WTC11 (cell line): ENCODE measurements at regions not wholly inside any gene's neighbourhood (a gene's known extent, or its start where the extent isn't known, plus 50 kb on each side); places are given as distances from the start of the nearest gene placed in this dataset.

ENCODE experiments used
- ATAC-seq: fragments of 200-7000 bp; cut with Tn5 transposase; 2 replicates; pipeline ENCODE4 v1.10.0; 2021; ENCODE audit warnings: mild to moderate bottlenecking, moderate library complexity
- CTCF ChIA-PET: fragments of 300-600 bp; sonication (Branson Sonifier 250); formaldehyde crosslinking; loops from one replicate; lab custom pipeline; 2021; ENCODE audit warnings: antibody characterized with exemption; lab: Charles Lee
- POLR2A ChIA-PET: fragments of 350-600 bp; sonication (Branson Sonifier 250); formaldehyde crosslinking; loops from one replicate; lab custom pipeline; 2021; ENCODE audit warnings: antibody characterized with exemption; lab: Charles Lee
- DNase-seq: peaks from one replicate; pipeline ENCODE4 v3.0.0; 2021; ENCODE audit warnings: low spot score
- H3K27ac Mint-ChIP-seq: 2 replicates; pipeline ENCODE4 v1.8.0; 2021; ENCODE audit warnings: mixed read lengths
- H3K27me3 Mint-ChIP-seq: 2 replicates; pipeline ENCODE4 v1.8.0; 2021; ENCODE audit warnings: low read depth, mild to moderate bottlenecking, moderate library complexity, mixed read lengths
- H3K36me3 Mint-ChIP-seq: 2 replicates; pipeline ENCODE4 v1.8.0; 2021; ENCODE audit warnings: mixed read lengths
- H3K4me1 Mint-ChIP-seq: 2 replicates; pipeline ENCODE4 v1.8.0; 2022; ENCODE audit warnings: mixed read lengths
- H3K4me3 Mint-ChIP-seq: 2 replicates; pipeline ENCODE4 v1.8.0; 2021; ENCODE audit warnings: mild to moderate bottlenecking, moderate library complexity, mixed read lengths
- H3K9me3 Mint-ChIP-seq: 2 replicates; pipeline ENCODE4 v1.8.0; 2021; ENCODE audit warnings: mixed read lengths
- CREM ChIP-seq: sonication (generic); formaldehyde crosslinking; IDR thresholded peaks from 2 replicates; pipeline ENCODE4 v1.8.1; 2022; ENCODE audit warnings: mild to moderate bottlenecking, missing genetic modification reagents, moderate library complexity
- ELF4 ChIP-seq: sonication (generic); formaldehyde crosslinking; IDR thresholded peaks from 2 replicates; pipeline ENCODE4 v1.8.1; 2022; ENCODE audit warnings: low read depth, mild to moderate bottlenecking, moderate library complexity, missing genetic modification reagents
- FOXP1 ChIP-seq: sonication (generic); formaldehyde crosslinking; IDR thresholded peaks from 2 replicates; pipeline ENCODE4 v1.8.0; 2022; ENCODE audit warnings: missing genetic modification reagents, mild to moderate bottlenecking, moderate library complexity, borderline replicate concordance
- SOX15 ChIP-seq: fragments of 250-450 bp; sonication (Bioruptor Pico); IDR thresholded peaks from 2 replicates; pipeline ENCODE4 v1.9.0; 2021; ENCODE audit warnings: mild to moderate bottlenecking
- TEAD1 ChIP-seq: sonication (generic); formaldehyde crosslinking; IDR thresholded peaks from 2 replicates; pipeline ENCODE4 v1.8.0; 2022; ENCODE audit warnings: mild to moderate bottlenecking, missing genetic modification reagents
- ZNF121 ChIP-seq: sonication (generic); formaldehyde crosslinking; IDR thresholded peaks from 2 replicates; pipeline ENCODE4 v1.8.0; 2023; ENCODE audit warnings: missing genetic modification reagents
- ZNF219 ChIP-seq: sonication (generic); formaldehyde crosslinking; IDR thresholded peaks from 2 replicates; pipeline ENCODE4 v1.8.0; 2023; ENCODE audit warnings: missing genetic modification reagents, mild to moderate bottlenecking, borderline replicate concordance
- TF ChIP-seq, protein P1 (sequence below): sonication (generic); formaldehyde crosslinking; IDR thresholded peaks from 2 replicates; pipeline ENCODE4 v1.8.1; 2022; ENCODE audit warnings: missing genetic modification reagents, borderline replicate concordance
- TF ChIP-seq, protein P2 (sequence below): sonication (generic); formaldehyde crosslinking; IDR thresholded peaks from 2 replicates; pipeline ENCODE4 v1.8.0; 2022; ENCODE audit warnings: mild to moderate bottlenecking, missing genetic modification reagents
- TF ChIP-seq, protein P3 (sequence below): sonication (generic); formaldehyde crosslinking; IDR thresholded peaks from 2 replicates; pipeline ENCODE4 v1.8.1; 2023; ENCODE audit warnings: mild to moderate bottlenecking, missing genetic modification reagents, moderate library complexity
- TF ChIP-seq, protein P4 (sequence below): sonication (generic); formaldehyde crosslinking; IDR thresholded peaks from 2 replicates; pipeline ENCODE4 v1.8.0; 2022; ENCODE audit warnings: mild to moderate bottlenecking, missing genetic modification reagents
- TF ChIP-seq, protein P5 (sequence below): sonication (generic); formaldehyde crosslinking; IDR thresholded peaks from 2 replicates; pipeline ENCODE4 v1.8.1; 2023; ENCODE audit warnings: mild to moderate bottlenecking, missing genetic modification reagents
- TF ChIP-seq, protein P6 (sequence below): sonication (generic); formaldehyde crosslinking; IDR thresholded peaks from 2 replicates; pipeline ENCODE4 v1.8.0; 2023; ENCODE audit warnings: mild to moderate bottlenecking, missing genetic modification reagents
- TF ChIP-seq, protein P7 (sequence below): sonication (generic); formaldehyde crosslinking; IDR thresholded peaks from 2 replicates; pipeline ENCODE4 v1.8.1; 2022; ENCODE audit warnings: low read depth, mild to moderate bottlenecking, moderate library complexity, missing genetic modification reagents, borderline replicate concordance

DNA sequence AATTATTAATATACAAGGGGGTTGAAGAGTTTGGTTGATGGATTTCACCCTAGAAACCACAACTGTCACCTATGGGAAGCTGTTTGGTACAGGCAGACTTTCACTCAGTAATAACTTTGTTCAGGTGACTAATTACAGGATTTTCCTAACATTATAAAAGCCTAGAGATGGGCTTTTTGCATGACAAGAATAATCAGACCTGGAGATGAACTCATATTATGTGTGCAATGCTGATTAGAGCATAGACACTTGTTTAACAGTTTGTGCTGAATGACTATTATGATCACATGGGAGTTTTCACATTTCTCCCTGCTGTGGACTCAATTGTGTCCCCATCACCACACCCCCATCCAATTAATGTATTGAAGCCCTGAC lies 90.2 kb upstream of the STEAP4 start (continued):
- TF ChIP-seq, protein P1, sequence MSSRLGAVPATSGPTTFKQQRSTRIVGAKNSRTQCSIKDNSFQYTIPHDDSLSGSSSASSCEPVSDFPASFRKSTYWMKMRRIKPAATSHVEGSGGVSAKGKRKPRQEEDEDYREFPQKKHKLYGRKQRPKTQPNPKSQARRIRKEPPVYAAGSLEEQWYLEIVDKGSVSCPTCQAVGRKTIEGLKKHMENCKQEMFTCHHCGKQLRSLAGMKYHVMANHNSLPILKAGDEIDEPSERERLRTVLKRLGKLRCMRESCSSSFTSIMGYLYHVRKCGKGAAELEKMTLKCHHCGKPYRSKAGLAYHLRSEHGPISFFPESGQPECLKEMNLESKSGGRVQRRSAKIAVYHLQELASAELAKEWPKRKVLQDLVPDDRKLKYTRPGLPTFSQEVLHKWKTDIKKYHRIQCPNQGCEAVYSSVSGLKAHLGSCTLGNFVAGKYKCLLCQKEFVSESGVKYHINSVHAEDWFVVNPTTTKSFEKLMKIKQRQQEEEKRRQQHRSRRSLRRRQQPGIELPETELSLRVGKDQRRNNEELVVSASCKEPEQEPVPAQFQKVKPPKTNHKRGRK (CRISPR knock-in tag), result no peak
- TF ChIP-seq TEAD1 (CRISPR knock-in tag), result no peak
- TF ChIP-seq FOXP1 (CRISPR knock-in tag), result no peak
- TF ChIP-seq SOX15 (CRISPR knock-in tag), result no peak
- TF ChIP-seq, all 79 proteins: peak for 0

DNA sequence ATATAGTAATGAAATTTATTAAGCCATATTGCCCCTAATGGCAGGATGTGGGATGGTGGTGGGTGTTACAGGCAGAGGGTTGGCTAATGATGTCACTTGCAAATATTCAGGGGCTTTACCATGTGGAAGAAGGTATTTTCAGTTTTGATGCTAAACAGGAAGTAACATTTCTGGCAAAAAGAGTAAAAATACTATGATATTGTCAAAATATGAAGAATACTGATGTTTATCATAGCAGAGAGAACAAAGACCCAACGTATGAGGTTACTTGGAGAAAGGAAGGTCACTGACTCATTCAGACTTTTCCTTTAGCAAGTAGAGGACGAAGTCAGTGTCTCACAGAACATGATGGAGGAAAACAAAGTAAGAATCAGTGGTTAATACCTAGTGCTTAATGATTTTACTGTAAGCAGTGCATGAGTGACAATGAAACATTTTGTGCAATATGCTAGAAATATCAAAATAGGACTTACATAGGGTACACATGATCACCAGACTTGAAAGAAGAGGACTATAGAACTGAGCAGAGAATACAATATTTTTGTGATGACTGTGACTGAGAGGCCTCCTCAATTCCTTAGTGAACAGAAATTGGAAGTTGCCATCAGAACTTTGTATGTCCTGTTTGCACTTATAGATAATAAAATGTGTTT lies 89.7 kb upstream of the STEAP4 start:
- H3K27me3 Mint-ChIP-seq, result no peaks in the 10 kb centered on the region
- no peaks in the 10 kb centered on the region for H3K36me3 Mint-ChIP-seq
- peaks cover 20% of the 10 kb centered on the region for H3K4me1 Mint-ChIP-seq
- TF ChIP-seq, protein P2, sequence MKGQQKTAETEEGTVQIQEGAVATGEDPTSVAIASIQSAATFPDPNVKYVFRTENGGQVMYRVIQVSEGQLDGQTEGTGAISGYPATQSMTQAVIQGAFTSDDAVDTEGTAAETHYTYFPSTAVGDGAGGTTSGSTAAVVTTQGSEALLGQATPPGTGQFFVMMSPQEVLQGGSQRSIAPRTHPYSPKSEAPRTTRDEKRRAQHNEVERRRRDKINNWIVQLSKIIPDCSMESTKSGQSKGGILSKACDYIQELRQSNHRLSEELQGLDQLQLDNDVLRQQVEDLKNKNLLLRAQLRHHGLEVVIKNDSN (CRISPR knock-in tag), result no peak
- TF ChIP-seq, protein P3, sequence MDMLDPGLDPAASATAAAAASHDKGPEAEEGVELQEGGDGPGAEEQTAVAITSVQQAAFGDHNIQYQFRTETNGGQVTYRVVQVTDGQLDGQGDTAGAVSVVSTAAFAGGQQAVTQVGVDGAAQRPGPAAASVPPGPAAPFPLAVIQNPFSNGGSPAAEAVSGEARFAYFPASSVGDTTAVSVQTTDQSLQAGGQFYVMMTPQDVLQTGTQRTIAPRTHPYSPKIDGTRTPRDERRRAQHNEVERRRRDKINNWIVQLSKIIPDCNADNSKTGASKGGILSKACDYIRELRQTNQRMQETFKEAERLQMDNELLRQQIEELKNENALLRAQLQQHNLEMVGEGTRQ (CRISPR knock-in tag), result no peak
- TF ChIP-seq ZNF121 (CRISPR knock-in tag), result no peak
- TF ChIP-seq, protein P4, sequence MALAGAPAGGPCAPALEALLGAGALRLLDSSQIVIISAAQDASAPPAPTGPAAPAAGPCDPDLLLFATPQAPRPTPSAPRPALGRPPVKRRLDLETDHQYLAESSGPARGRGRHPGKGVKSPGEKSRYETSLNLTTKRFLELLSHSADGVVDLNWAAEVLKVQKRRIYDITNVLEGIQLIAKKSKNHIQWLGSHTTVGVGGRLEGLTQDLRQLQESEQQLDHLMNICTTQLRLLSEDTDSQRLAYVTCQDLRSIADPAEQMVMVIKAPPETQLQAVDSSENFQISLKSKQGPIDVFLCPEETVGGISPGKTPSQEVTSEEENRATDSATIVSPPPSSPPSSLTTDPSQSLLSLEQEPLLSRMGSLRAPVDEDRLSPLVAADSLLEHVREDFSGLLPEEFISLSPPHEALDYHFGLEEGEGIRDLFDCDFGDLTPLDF, result no peak
- TF ChIP-seq, protein P5, sequence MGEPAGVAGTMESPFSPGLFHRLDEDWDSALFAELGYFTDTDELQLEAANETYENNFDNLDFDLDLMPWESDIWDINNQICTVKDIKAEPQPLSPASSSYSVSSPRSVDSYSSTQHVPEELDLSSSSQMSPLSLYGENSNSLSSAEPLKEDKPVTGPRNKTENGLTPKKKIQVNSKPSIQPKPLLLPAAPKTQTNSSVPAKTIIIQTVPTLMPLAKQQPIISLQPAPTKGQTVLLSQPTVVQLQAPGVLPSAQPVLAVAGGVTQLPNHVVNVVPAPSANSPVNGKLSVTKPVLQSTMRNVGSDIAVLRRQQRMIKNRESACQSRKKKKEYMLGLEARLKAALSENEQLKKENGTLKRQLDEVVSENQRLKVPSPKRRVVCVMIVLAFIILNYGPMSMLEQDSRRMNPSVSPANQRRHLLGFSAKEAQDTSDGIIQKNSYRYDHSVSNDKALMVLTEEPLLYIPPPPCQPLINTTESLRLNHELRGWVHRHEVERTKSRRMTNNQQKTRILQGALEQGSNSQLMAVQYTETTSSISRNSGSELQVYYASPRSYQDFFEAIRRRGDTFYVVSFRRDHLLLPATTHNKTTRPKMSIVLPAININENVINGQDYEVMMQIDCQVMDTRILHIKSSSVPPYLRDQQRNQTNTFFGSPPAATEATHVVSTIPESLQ (CRISPR knock-in tag), result no peak
- TF ChIP-seq ZNF219 (CRISPR knock-in tag), result no peak
- TF ChIP-seq CREM, result no peak
- TF ChIP-seq, protein P6, sequence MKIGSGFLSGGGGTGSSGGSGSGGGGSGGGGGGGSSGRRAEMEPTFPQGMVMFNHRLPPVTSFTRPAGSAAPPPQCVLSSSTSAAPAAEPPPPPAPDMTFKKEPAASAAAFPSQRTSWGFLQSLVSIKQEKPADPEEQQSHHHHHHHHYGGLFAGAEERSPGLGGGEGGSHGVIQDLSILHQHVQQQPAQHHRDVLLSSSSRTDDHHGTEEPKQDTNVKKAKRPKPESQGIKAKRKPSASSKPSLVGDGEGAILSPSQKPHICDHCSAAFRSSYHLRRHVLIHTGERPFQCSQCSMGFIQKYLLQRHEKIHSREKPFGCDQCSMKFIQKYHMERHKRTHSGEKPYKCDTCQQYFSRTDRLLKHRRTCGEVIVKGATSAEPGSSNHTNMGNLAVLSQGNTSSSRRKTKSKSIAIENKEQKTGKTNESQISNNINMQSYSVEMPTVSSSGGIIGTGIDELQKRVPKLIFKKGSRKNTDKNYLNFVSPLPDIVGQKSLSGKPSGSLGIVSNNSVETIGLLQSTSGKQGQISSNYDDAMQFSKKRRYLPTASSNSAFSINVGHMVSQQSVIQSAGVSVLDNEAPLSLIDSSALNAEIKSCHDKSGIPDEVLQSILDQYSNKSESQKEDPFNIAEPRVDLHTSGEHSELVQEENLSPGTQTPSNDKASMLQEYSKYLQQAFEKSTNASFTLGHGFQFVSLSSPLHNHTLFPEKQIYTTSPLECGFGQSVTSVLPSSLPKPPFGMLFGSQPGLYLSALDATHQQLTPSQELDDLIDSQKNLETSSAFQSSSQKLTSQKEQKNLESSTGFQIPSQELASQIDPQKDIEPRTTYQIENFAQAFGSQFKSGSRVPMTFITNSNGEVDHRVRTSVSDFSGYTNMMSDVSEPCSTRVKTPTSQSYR, result no peak
- TF ChIP-seq, protein P7, sequence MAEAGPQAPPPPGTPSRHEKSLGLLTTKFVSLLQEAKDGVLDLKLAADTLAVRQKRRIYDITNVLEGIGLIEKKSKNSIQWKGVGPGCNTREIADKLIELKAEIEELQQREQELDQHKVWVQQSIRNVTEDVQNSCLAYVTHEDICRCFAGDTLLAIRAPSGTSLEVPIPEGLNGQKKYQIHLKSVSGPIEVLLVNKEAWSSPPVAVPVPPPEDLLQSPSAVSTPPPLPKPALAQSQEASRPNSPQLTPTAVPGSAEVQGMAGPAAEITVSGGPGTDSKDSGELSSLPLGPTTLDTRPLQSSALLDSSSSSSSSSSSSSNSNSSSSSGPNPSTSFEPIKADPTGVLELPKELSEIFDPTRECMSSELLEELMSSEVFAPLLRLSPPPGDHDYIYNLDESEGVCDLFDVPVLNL (CRISPR knock-in tag), result no peak
- no peak for TF ChIP-seq ELF4 (CRISPR knock-in tag)
- no peak overlapping the region for H3K27ac Mint-ChIP-seq
- POLR2A ChIA-PET, result no interaction called here
- no peak overlapping the region for H3K4me3 Mint-ChIP-seq
- ATAC-seq (no peak), DNase-seq (no peak)
- CTCF ChIA-PET, result no interaction called here
- no peaks in the 10 kb centered on the region for H3K9me3 Mint-ChIP-seq
